ENCODE measurements at regions not wholly inside any gene's neighbourhood (a gene's known extent, or its start where the extent isn't known, plus 50 kb on each side); places are given as distances from the start of the nearest gene placed in this dataset.

GRCh38 chr6:43987838-43988439 lies 139.3 kb downstream of the MRPL14 start:
- Histone ChIP-seq H3K9me1 (ENCODE audit: control insufficient read depth, insufficient read depth, low read length) (no peaks in the 10 kb centered on the region), H3K9me3 (replicated peaks; ENCODE audit: control insufficient read depth, insufficient read depth, low read depth, low read length) (no peaks in the 10 kb centered on the region), H3K4me3 (no peak overlapping the region), H2AFZ (ENCODE audit: low read depth, low read length) (no peak overlapping the region), H3K27ac (ENCODE audit: extremely low read depth, low read depth, low read length) (no peak overlapping the region), H4K20me1 (replicated peaks; ENCODE audit: control insufficient read depth, insufficient read depth, low read length) (no peaks in the 10 kb centered on the region), H3K36me3 (ENCODE audit: control insufficient read depth, insufficient read depth, low read length) (no peaks in the 10 kb centered on the region), H3K4me1 (replicated peaks in 1 of 2; ENCODE audit: control insufficient read depth in 2 of 2, insufficient read depth in 2 of 2, low read length in 2 of 2) (peaks cover 48 to 52% of the 10 kb centered on the region in 2 experiments), H3K27me3 (ENCODE audit: control insufficient read depth in 2 of 2, insufficient read depth in 2 of 2, low read length in 2 of 2) (no peaks in the 10 kb centered on the region), H3K4me2 (ENCODE audit: insufficient read depth, low read length) (no peak overlapping the region), H3K79me2 (ENCODE audit: control insufficient read depth, insufficient read depth, low read length) (no peaks in the 10 kb centered on the region), H3K9ac (ENCODE audit: insufficient read depth in 1 of 2, low read depth in 2 of 2, low read length in 2 of 2) (peak overlapping the region in 1 of 2 experiments; percentile 60; a peak in 2 of 4 replicates)
- in situ Hi-C loops (cut with MboI), result no loop called here
- no peak for FAIRE-seq
- no TSS peak for BruUV-seq (replicated peaks)
- no peak for TF ChIP-seq E2F4 (CRISPR knock-in tag; IDR thresholded peaks at IDR 0.05; ENCODE audit: low read depth)
- no peak for TF ChIP-seq PBX2 (CRISPR knock-in tag; IDR thresholded peaks at IDR 0.05; ENCODE audit: low read depth)
- no peak for TF ChIP-seq PBX2 (tag; conservative IDR thresholded peaks at IDR 0.05; ENCODE audit: low read depth)
- no peak for TF ChIP-seq FOXM1 (IDR thresholded peaks at IDR 0.05; ENCODE audit: low read depth)
- 0 out of 2 replicates have a peak, but pooled peaks have one; percentile 50 for TF ChIP-seq FOXM1 (CRISPR knock-in tag; IDR thresholded peaks at IDR 0.05; ENCODE audit: low read depth)
- no peak for TF ChIP-seq ZNF3 (CRISPR knock-in tag; IDR thresholded peaks at IDR 0.05)
- TF ChIP-seq GATA2 (CRISPR knock-in tag; IDR thresholded peaks at IDR 0.05), result 0 out of 2 replicates have a peak, but pooled peaks have one; percentile 15
- TF ChIP-seq RFX7 (CRISPR knock-in tag; IDR thresholded peaks at IDR 0.05), result no peak
- no peak for TF ChIP-seq ZNF511 (CRISPR knock-in tag; IDR thresholded peaks at IDR 0.05)
- TF ChIP-seq SOX6 (IDR thresholded peaks at IDR 0.05), result no peak
- no peak for TF ChIP-seq RFX1 (IDR thresholded peaks at IDR 0.05)
- TF ChIP-seq CBFB (CRISPR knock-in tag; IDR thresholded peaks at IDR 0.05), result 0 out of 2 replicates have a peak, but pooled peaks have one; percentile 22
- no peak for DNase-seq (ENCODE audit: extremely low read depth in 1 of 4, low spot score in 3 of 4)
- POLR2A ChIA-PET, result no interaction called here
- ATAC-seq, result no peak
- CTCF ChIA-PET (ENCODE audit: low intra/inter-chr PET ratio), result no interaction called here
- intact Hi-C loops (cut with micrococcal nuclease), result no loop called here
- WGBS (ENCODE audit: insufficient coverage, low coverage, missing lambda C conversion rate), result 72% methylated on average over 7 of the region's 7 CpGs

Measured in K562 (cell line).